GM19395 (cell line): ENCODE measurements at regions not wholly inside any gene's neighbourhood (a gene's known extent, or its start where the extent isn't known, plus 50 kb on each side); places are given as distances from the start of the nearest gene placed in this dataset.

Source experiments
- ATAC-seq: cut with Tn5 transposase; IDR thresholded peaks from one replicate; pipeline ENCODE4 v1.9.1; 2021; ENCODE audit warnings: mild to moderate bottlenecking, moderate library complexity; ENCODE audit not compliant: unreplicated experiment

GRCh38 chr2:81247648-81248047, 943.1 kb upstream of the LRRTM1 start:
- ATAC-seq, result no peak

- ATAC-seq, result no peak
These were observed 937.9 kb upstream of the LRRTM1 start for GRCh38 chr2:81242501-81242900.

GRCh38 chr2:81238462-81238861, 933.9 kb upstream of the LRRTM1 start:
- no peak for ATAC-seq

- ATAC-seq, result no peak
These were observed 931.0 kb upstream of the LRRTM1 start for GRCh38 chr2:81235601-81236000.

- ATAC-seq, result no peak
These were observed 930.2 kb upstream of the LRRTM1 start for GRCh38 chr2:81234711-81235110.

- no peak for ATAC-seq
These were observed 921.2 kb upstream of the LRRTM1 start for GRCh38 chr2:81225756-81226155.

- no peak for ATAC-seq
These were observed 909.0 kb upstream of the LRRTM1 start for GRCh38 chr2:81213598-81213997.

- ATAC-seq, result no peak
These were observed 901.7 kb upstream of the LRRTM1 start for GRCh38 chr2:81206216-81206615.

GRCh38 chr2:81196933-81197628, 892.5 kb upstream of the LRRTM1 start:
- no peak for ATAC-seq

- ATAC-seq, result no peak
These were observed 891.9 kb upstream of the LRRTM1 start for GRCh38 chr2:81196383-81196851.

GRCh38 chr2:81195774-81196382, 891.3 kb upstream of the LRRTM1 start:
- ATAC-seq, result no peak

- no peak for ATAC-seq
These were observed 890.6 kb upstream of the LRRTM1 start for GRCh38 chr2:81195017-81195773.

GRCh38 chr2:81194581-81194980, 890.0 kb upstream of the LRRTM1 start:
- ATAC-seq, result no peak

GRCh38 chr2:81194176-81194575, 889.6 kb upstream of the LRRTM1 start:
- ATAC-seq, result no peak

GRCh38 chr2:81181845-81182244, 877.3 kb upstream of the LRRTM1 start:
- no peak for ATAC-seq

- no peak for ATAC-seq
These were observed 866.9 kb upstream of the LRRTM1 start for GRCh38 chr2:81171447-81171846.

GRCh38 chr2:81163583-81163982, 859.0 kb upstream of the LRRTM1 start:
- no peak for ATAC-seq

- no peak for ATAC-seq
These were observed 854.0 kb upstream of the LRRTM1 start for GRCh38 chr2:81158505-81158904.

- no peak for ATAC-seq
These were observed 843.8 kb upstream of the LRRTM1 start for GRCh38 chr2:81148323-81148722.

GRCh38 chr2:81136296-81136695, 831.7 kb upstream of the LRRTM1 start:
- no peak for ATAC-seq

- no peak for ATAC-seq
These were observed 792.8 kb upstream of the LRRTM1 start for GRCh38 chr2:81097361-81097760.

- ATAC-seq, result no peak
These were observed 788.5 kb upstream of the LRRTM1 start for GRCh38 chr2:81093031-81093430.
